Left kidney (tissue), 1 donor: ENCODE measurements at regions not wholly inside any gene's neighbourhood (a gene's known extent, or its start where the extent isn't known, plus 50 kb on each side); places are given as distances from the start of the nearest gene placed in this dataset.
"Not testable (repeated sequence)": the region's sequence is repeated elsewhere in the genome, so short reads cannot be mapped to it uniquely, and the experiment has no call there.

Experiments used
- DNase-seq: peaks from one replicate; pipeline ENCODE4 v3.0.0-alpha.2; 2013

DNA sequence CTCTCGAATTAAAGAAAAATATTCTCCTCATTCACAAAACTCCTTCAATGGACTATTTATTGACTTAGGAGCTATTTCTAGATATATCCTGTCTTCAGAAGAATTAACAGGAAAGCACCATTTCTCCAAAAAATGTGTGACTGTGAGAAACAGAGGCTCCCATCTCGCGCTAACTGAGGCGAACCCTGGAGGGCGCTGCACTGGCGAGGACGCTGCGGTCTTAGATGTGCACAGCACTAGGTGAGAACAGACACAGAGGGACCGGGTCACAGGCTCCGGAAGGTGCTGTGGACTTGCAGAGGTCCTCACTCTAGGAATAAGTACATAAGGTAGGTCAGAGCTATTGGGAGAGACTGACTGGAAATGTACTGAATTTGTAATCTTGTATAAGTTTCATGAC, 229.7 kb upstream of the SLC35G4 start:
- no peak for DNase-seq

- no peak for DNase-seq
Measured at GRCh38 chr18:11377766-11378540, 228.6 kb upstream of the PIEZO2 start.

DNA sequence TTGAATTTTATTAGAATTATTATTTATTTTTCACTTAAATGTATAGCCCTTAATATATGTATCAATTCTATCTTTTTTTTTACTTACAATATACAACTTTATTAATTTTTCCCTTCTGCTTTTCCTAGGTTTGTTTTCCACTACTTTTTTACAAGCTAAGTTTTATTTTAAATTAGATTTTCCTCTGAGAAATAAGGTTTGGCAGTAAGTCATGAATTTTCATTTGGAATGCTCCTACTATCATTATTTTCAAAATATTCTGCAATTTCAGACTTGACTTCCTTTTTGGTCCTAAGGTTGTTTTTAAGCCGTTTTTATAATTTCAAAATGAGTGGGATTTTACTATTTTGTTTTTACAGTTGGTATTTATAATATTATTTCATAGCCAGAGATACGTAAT, 222.8 kb upstream of the PIEZO2 start:
- no peak for DNase-seq

DNA sequence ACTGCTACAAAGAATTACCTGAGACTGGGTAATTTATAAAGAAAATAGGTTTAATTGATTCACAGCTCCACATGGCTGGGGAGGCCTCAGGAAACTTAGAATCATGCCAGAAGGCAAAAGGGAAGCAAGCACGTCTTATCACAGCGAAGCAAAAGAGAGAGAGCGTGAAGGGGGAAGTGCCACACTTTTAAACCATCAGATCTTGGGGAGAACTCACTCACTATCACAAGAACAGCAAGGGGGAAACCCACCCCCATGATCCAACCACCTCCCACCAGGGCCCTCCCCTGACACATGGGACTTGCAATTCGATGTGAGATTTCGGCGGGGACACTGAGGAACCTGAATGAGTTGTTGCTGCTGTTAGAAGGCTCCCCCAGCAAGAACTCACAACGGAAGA, 220.2 kb upstream of the PIEZO2 start:
- no peak for DNase-seq

- DNase-seq: no peak
Measured at GRCh38 chr18:11368020-11368419, 218.7 kb upstream of the PIEZO2 start.

GRCh38 chr18:11367351-11367750, 218.0 kb upstream of the PIEZO2 start:
- no peak for DNase-seq

DNA sequence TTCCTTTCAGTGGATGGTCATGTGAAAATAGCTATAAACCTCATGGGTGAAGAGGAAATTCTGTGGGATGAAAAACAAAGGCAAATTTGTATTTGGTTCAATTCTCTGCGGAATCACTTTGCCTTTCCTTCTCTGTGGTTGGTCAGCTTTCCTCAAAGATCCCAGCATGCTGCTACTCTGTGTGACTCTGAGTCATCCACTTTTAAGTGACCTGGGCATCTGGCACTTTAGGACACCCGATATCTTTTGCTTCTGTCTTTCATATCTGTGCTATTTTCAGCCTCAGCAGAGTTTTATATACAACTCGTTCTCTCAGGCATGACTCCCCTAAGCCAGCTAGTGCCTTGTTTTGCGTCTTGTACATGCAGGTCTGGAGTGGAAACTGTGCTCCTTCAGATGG, 217.0 kb upstream of the PIEZO2 start:
- DNase-seq: no peak

GRCh38 chr18:11362856-11363255, 213.5 kb upstream of the PIEZO2 start:
- no peak for DNase-seq

DNA sequence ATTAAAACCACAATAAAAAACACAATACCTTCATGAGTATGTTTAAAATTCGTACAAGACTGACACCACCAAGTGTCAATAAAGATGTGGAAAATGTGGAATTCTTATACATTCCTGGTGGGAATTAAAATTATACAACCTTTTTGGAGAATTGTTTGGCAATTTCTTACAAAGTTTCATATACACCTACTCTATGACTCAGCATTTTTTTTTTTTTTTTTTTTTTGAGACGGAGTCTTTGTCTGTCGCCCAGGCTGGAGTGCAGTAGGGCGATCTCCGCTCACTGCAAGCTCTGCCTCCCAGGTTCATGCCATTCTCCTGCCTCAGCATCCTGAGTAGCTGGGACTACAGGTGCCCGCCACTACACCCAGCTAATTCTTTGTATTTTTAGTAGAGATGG, 212.5 kb upstream of the PIEZO2 start:
- DNase-seq: not testable (repeated sequence)

DNA sequence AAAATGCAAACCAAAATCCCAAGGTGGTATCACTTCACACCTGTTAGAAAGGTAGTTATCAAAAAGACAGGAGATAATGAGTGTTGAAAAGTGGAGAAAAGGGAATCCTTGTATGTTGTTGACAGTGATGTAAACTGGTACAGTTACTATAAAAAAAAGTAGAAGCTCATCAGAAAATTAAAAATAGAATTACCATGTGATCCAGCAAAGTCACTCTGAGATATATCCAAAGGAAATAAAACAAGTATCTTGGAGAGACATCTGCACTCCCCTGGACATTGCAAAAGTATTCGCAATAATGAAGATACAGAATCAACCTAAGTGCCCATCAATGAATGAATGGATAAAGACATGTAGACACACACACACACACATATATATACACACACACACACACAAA, 208.3 kb upstream of the PIEZO2 start:
- DNase-seq: no peak

- not testable (repeated sequence) for DNase-seq
Measured at GRCh38 chr18:11344576-11344975, 195.2 kb upstream of the PIEZO2 start.

GRCh38 chr18:11343096-11343495, 193.7 kb upstream of the PIEZO2 start:
- DNase-seq: no peak

GRCh38 chr18:11342115-11342514, 192.7 kb upstream of the PIEZO2 start:
- DNase-seq: not testable (repeated sequence)

DNA sequence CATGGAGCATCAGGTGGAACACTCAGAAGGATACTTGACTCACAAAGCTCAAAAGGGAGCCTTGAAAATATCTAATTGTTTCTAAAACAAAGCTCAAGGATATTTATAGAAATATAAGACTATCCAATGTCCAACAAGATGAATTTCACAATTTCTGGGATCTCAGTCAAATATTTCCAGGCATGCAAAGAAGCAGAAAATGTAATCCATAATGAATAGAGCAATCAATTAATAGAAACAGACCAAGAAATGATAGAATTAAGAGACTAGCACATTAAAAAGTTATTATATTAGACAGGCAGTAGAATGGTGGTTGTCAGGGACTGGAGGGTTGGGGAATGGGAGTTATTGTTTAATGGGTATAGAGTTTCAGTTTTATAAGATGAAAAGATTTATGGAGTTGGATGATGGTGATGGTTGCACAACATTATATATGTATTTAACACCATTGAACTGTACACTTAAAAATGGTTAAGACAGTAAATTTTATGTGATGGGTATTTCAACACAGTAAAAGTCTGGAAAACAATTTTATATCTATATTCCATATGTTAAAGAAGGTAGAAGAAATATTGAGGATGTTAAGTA, 189.9 kb upstream of the PIEZO2 start:
- DNase-seq: no peak

GRCh38 chr18:11336241-11336640, 186.9 kb upstream of the PIEZO2 start:
- DNase-seq: no peak

GRCh38 chr18:11327391-11328009, 178.1 kb upstream of the PIEZO2 start:
- DNase-seq: no peak

GRCh38 chr18:11324956-11325882, 175.8 kb upstream of the PIEZO2 start:
- no peak for DNase-seq

- DNase-seq: no peak
Measured at GRCh38 chr18:11324510-11324909, 175.1 kb upstream of the PIEZO2 start.

GRCh38 chr18:11323359-11323819, 174.0 kb upstream of the PIEZO2 start:
- DNase-seq: no peak

GRCh38 chr18:11322716-11323115, 173.3 kb upstream of the PIEZO2 start:
- no peak for DNase-seq

- no peak for DNase-seq
Measured at GRCh38 chr18:11322006-11322405, 172.6 kb upstream of the PIEZO2 start.

DNA sequence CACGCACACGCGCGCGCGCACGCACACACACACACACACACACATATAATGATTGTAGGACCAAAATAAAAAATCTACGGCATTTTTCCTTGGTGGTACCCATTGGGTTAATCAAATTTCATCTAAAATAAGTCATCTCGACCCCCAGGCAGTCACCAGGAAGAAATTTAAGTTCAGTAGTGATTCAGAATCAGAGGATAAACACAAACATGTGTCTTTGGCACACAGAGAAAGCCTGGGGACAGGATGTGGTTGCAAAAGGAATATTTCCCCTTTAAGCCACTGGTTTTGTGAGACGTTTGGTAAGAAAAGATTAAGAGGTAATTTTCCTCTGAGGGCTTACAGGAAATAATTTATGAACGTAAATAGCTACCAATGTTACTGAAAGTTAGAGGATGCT, 171.6 kb upstream of the PIEZO2 start:
- DNase-seq: no peak
